Bronchial epithelial cell (primary cell): ENCODE measurements at regions not wholly inside any gene's neighbourhood (a gene's known extent, or its start where the extent isn't known, plus 50 kb on each side); places are given as distances from the start of the nearest gene placed in this dataset.
A peak's percentile ranks its signal among the peaks of the same experiment; 100 is the strongest.

Experiments
- DNase-seq: peaks from one replicate; pipeline ENCODE4 v3.0.0-alpha.2; 2010; ENCODE audit warnings: low read depth
- FAIRE-seq: peaks from 2 replicates; lab custom pipeline; 2011; peaks lifted over from hg19 to GRCh38; lab: Jason Lieb, UNC
- H3K27me3 ChIP-seq: 2 replicates; pipeline ENCODE4 v1.5.1; 2011; ENCODE audit warnings: low read length; ENCODE audit not compliant: control insufficient read depth, insufficient read depth
- H3K36me3 ChIP-seq: 2 replicates; pipeline ENCODE4 v1.5.1; 2011; ENCODE audit warnings: low read length; ENCODE audit not compliant: control insufficient read depth, insufficient read depth
- H3K4me3 ChIP-seq: 2 replicates; pipeline ENCODE4 v1.5.1; 2011; ENCODE audit warnings: mild to moderate bottlenecking, low read depth, low read length, control low read depth
- CTCF ChIP-seq: IDR thresholded peaks from 2 replicates; pipeline ENCODE4 v1.5.1; 2011; ENCODE audit warnings: mild to moderate bottlenecking, moderate library complexity, low read length, control low read depth, inconsistent platforms; ENCODE audit not compliant: insufficient read depth, severe bottlenecking

DNA sequence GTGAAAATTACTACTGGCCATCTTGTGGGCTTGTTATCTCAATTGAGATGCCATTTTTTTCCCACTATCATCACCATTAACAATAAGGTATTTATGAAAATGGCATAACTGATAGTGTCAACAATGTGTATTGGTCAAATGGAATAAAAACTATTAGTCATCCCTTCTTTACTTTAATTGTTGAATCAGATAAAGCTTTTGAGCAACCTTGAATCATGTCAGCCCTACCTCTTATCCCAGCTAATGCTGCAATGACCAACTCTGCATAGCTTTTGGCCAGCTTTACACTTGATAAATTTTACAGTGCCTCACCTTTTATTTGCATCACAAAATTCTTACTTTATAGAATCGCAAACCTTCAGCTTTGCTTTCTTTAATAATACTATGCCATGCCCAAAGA is 784.0 kb upstream of the PRR20A start:
- DNase-seq (peak; percentile 63), FAIRE-seq (no peak)
- no peak for TF ChIP-seq CTCF
- Histone ChIP-seq H3K27me3 (no peaks in the 10 kb centered on the region), H3K4me3 (no peak overlapping the region), H3K36me3 (no peaks in the 10 kb centered on the region)

- Histone ChIP-seq H3K4me3 (no peak overlapping the region), H3K36me3 (no peaks in the 10 kb centered on the region), H3K27me3 (no peaks in the 10 kb centered on the region)
- DNase-seq, result peak; percentile 28
- no peak for TF ChIP-seq CTCF
- FAIRE-seq, result peak; percentile 13
Observed at GRCh38 chr13:56378566-56378965, 762.2 kb upstream of the PRR20A start.

- H3K4me3 ChIP-seq, result no peak overlapping the region
- DNase-seq (no peak), FAIRE-seq (no peak)
- H3K36me3 ChIP-seq, result no peaks in the 10 kb centered on the region
- no peaks in the 10 kb centered on the region for H3K27me3 ChIP-seq
- no peak for TF ChIP-seq CTCF
Observed at GRCh38 chr13:56393549-56393948, 747.2 kb upstream of the PRR20A start.

- no peak for DNase-seq
- Histone ChIP-seq H3K27me3 (no peaks in the 10 kb centered on the region), H3K4me3 (no peak overlapping the region), H3K36me3 (no peaks in the 10 kb centered on the region)
- FAIRE-seq, result no peak
- TF ChIP-seq CTCF, result no peak
Observed at GRCh38 chr13:56396318-56396717, 744.4 kb upstream of the PRR20A start.

GRCh38 chr13:56400774-56401173 is 739.9 kb upstream of the PRR20A start:
- H3K4me3 ChIP-seq, result no peak overlapping the region
- H3K36me3 ChIP-seq, result no peaks in the 10 kb centered on the region
- DNase-seq (no peak), FAIRE-seq (no peak)
- TF ChIP-seq CTCF, result no peak
- H3K27me3 ChIP-seq, result no peaks in the 10 kb centered on the region

DNA sequence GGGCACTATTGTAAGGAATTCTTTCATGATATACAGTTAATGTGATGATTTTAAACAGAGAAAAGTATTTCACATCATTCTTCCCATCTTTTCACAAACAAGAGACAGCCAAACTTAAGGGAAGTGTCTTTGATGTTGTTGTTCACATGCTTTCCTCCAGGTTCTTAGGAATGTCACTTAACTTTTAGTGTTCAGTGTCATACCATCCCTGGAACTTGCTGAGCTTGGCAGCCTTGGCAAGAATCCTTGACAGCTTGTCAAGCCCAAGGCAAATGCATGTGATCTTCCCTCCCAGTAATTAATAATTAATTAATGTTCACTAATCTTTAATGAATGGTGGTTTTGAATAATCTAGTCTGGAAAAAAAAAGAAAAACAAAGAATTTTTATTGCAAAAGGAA is 727.9 kb upstream of the PRR20A start:
- DNase-seq, result no peak
- Histone ChIP-seq H3K4me3 (no peak overlapping the region), H3K36me3 (no peaks in the 10 kb centered on the region), H3K27me3 (no peaks in the 10 kb centered on the region)
- TF ChIP-seq CTCF, result no peak
- FAIRE-seq, result no peak
